ENCODE measurements at regions not wholly inside any gene's neighbourhood (a gene's known extent, or its start where the extent isn't known, plus 50 kb on each side); places are given as distances from the start of the nearest gene placed in this dataset.

- TF ChIP-seq CTCF (IDR thresholded peaks at IDR 0.05) (no peak), TCF7L2 (IDR thresholded peaks at IDR 0.05; ENCODE audit: low read depth, low read length) (no peak)
Observed at GRCh38 chr2:46848447-46848846, 67.2 kb downstream of the MCFD2 start.

Measured in Panc1 (cell line).